HG03571 (cell line): ENCODE measurements at regions not wholly inside any gene's neighbourhood (a gene's known extent, or its start where the extent isn't known, plus 50 kb on each side); places are given as distances from the start of the nearest gene placed in this dataset.
A peak's percentile ranks its signal among the peaks of the same experiment; 100 is the strongest.

Source experiments
- ATAC-seq: cut with Tn5 transposase; IDR thresholded peaks from one replicate; pipeline ENCODE4 v1.9.1; 2021; ENCODE audit not compliant: unreplicated experiment

GRCh38 chr14:101065246-101065645 is 161.7 kb upstream of the RTL1 start:
- no peak for ATAC-seq

DNA sequence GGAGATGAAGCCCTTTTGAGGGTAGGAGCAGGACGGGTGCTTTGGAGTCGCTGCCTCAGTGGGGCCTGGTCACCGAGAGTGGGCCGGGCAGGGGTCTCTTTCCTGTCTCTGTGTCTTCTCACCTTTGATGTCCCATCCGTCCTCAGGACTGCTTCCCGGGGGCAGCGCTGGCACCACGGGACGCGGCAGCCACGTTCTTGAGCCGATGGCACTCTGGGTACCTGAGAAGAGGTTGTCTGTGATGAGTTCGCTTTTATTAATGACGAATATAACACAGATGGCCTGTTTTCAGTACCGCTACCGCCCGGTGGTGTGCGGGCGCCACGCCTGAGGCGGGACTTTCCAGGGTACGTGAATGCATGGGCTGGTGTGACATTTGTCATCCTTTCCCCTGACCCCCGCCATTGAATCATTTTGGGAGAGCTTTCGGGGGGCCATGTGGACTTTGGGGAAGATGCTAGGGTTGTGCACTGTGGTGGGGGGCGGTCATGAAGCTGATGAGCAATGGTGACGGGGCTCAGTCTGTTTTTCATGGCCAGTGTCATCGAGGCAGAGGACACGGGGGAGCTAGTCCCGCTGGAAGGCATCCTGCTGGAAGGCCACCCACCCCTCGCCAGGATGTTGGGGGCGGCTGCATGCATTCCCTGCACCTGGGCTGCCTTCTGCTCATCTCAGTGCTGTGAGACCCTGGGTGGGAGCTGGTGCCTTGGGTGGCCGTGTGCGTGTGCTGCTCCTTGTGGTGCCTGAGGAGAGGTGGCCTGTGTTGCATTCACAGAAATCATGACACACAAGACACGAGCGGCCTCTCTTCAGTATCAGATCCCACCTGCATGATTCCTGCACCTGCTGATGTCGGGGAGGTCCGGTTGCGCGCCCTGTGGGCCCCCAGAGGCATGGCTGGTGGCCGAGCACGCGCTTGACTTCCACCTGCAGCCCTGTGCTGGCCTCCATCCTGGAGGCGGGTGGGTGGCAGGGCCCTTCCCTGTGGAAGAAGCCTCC is 162.5 kb upstream of the RTL1 start:
- ATAC-seq, result no peak

- no peak for ATAC-seq
Observed at GRCh38 chr14:101066826-101067510, 163.4 kb upstream of the RTL1 start.

DNA sequence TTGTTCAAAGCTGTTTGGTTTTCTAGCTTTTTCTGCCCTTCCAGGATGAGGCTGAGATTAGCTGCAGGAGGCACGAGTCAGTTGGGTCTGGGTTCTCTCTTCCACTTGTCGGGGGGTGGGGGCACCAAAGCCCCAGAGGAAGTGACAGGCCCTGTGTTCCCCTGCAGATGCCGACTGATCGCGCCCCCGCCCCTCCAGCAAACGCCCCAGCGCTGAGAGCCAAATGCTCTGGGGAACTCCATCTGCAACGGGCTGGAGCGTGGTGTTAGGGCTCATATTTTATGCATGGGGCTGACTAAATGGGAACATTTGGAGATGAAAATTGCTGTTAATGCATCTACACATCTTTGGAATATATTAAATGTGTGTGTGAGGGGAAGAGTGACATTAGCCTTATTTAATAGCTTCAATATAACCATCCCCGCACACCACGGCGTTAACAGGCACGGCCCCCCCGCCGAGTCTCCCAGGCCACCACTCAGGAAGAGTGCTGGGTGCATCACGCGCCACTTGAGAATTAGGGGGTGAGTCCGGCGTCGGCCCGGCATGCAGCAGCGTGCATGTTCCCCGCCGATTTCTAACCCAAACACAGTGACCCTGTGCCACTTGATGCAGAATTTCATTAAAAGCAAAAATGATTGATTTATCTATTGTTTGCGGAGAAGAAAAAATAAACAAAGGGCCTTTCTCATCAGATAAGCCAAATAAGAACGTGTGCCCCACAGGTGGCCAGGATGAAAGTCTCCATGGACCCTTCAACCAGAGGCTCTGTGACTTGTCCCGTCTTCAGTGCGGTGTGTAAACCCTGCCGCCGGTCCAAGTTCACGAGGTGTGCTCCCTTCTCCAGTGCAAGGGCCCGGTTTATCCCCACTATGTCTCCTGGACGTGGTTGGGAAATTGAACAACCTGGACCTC is 165.0 kb upstream of the RTL1 start:
- no peak for ATAC-seq

DNA sequence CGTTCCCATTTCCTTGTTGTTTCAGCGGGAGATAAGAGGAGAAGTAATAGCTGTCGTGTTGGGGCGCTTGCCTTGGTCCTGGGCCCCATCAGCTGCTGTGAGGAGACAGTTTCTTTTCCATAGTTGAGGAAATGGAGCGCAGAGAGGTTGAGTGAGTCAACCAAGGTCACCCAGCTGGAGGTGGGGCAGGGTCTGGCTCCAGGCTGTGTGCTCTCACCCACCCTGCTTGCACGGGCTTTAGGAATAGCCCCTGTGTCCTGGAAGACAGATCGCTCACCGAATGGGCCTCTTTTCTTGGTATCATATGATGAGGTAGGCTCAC is 165.7 kb upstream of the RTL1 start:
- ATAC-seq, result no peak

DNA sequence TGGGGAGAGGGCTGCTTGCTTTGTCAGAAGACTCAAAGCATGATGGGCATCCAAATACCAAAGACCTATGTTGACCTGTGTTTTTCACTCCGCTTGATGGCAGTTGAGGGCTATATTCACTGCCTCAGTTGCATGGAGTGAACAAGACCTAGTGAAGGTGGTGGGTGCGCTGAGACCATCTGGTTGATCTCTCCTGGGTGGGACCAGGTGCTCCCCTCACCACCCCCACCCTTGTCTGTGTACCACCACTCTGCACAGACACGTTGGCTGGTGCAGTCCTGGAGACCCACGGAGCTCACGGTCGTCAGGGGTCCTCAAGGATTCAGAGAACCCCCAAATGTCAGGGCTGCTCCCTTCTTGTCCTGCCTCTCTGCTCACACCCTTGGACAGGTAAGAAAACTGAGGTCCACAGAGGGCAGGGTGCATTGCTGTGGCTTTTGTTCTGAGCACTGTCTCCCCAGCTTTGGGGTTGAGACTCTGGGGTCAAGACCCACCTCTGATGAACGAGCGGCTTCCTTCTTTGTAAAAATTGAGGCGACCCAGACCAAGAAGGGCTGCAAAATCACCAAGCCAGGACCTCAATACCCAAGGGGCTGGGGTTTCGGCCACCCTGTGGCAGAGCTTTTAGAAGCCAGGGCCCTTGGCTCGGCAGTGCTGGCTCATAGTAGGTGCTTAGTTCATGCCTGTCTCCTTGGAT is 166.3 kb upstream of the RTL1 start:
- no peak for ATAC-seq

- ATAC-seq, result no peak
Observed at GRCh38 chr14:101070540-101071492, 167.3 kb upstream of the RTL1 start.

- no peak for ATAC-seq
Observed at GRCh38 chr14:101071493-101071906, 168.0 kb upstream of the RTL1 start.

- ATAC-seq, result no peak
Observed at GRCh38 chr14:101072070-101072469, 168.5 kb upstream of the RTL1 start.

GRCh38 chr14:101072531-101072930 is 169.0 kb upstream of the RTL1 start:
- ATAC-seq, result no peak

DNA sequence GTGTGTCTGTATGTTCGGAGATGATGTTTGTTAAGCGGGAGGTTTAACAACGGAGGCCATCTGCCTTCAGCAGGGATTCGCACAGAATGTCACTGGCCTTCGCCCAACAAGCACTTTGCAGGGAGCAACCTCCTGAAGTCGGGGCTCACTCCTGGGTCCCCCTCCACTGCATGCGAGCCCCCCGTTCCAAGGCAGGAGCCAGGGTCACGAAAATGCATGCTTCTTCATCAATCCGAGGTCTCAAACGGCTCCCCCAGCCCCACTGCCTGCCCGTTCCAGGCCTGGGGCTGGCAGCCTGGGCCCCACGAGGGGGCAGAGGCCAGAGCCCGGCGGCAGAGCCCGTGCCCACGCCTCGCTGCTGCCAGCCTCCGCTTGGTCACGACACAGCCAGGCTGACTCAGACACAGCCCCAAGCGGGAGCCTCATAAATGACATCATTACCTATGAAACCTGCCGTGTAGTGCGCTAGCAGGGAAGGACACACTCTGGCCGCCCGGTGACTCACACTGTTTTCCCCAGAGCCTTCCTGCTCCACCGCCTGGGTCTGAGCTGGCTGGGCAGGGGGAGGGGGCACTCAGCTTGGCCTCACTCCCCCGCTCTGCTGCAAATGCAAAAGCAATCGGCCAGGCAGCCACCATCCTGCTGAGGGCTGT is 169.5 kb upstream of the RTL1 start:
- ATAC-seq, result peak; percentile 83

GRCh38 chr14:101073598-101073965 is 170.1 kb upstream of the RTL1 start:
- no peak for ATAC-seq

DNA sequence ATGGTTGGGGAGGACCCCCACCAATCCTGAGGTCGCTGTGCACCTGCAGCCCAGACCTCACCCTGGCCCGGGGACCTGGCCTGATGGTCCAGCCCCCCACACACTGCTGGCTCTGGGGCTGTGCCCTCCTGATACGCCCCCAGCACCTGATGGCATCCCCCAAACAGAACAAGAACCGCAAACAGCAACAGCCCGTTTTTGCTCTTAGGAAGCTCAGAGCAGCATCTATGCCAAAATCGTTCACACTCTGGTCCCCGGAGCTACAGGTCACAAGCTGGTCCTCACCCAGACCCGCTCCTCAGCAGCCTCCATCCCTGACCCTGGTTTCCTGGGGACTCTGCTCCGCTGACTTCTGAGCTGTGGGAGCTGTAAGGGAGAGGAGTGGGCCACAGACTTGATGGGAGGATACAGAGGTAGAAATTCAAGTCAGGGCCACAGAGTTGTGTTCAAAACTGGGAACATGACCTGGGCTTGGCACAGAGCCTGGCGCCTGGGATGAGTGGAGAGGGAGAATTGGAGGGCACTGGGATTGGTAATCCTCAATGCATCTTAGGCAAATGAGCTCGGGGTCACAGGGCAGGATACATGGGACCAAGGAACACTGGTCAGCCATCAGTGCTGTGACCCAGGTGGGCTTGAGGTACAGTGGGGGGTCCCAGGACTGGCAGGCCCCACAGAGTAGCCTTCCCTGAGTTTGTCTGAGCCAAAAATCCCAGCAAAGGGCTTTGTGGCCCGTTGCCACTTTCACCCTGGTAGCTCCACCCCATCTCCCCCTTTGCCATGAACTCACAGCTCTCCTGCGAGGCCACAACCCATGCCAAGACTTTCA is 170.9 kb upstream of the RTL1 start:
- ATAC-seq, result no peak

- no peak for ATAC-seq
Observed at GRCh38 chr14:101075025-101075800, 171.7 kb upstream of the RTL1 start.

- no peak for ATAC-seq
Observed at GRCh38 chr14:101075801-101076413, 172.4 kb upstream of the RTL1 start.

DNA sequence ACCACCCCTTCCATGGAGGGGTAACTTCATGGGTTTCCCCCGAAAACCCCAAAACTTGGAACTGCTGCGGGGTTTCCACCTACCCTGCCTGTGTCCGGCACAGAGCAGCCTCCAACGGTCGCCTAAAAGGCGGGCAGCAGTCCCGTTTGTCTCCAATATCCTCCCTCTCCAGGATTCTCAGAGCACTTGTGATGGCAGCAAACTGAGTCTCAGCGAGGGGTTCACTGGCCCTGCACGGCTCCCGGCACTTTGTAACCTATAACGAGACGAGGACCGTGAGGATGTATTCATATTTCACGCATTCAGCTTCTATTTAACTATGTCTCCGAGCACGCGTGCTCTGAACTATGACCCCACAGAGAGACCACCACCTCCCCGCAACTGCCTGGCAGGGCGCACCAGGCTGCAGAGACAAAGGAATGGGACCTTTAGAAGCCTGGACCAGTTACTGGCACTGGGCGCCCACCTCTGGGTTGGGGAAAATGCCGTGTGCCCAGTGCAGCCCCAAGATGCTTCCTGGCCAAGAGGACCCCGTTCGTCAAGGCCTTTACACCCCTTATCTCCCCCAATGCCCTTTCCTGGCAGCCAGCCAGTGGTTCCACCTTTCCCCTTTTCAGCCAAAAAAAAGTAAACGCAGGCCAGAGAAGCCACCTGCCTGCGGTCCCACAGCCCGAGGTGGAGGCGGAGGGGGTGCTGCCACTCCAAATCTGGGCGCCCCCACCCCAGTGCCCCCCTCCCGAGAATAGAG is 173.1 kb upstream of the RTL1 start:
- no peak for ATAC-seq
